ENCODE measurements at regions not wholly inside any gene's neighbourhood (a gene's known extent, or its start where the extent isn't known, plus 50 kb on each side); places are given as distances from the start of the nearest gene placed in this dataset.

GRCh38 chr9:75612205-75612604 is 278.3 kb upstream of the PCSK5 start:
- TF ChIP-seq CTCF (IDR thresholded peaks at IDR 0.05): no peak
- TF ChIP-seq EZH2 (IDR thresholded peaks at IDR 0.05; ENCODE audit: borderline replicate concordance, insufficient read depth, low read depth, low read length, poor library complexity, severe bottlenecking): no peak

Data from B cell (primary cell).